DND-41 (cell line): ENCODE measurements at regions not wholly inside any gene's neighbourhood (a gene's known extent, or its start where the extent isn't known, plus 50 kb on each side); places are given as distances from the start of the nearest gene placed in this dataset.

Experiments
- EZH2 ChIP-seq: IDR thresholded peaks from 3 replicates; pipeline ENCODE4 v1.6.1; 2012; ENCODE audit warnings: borderline replicate concordance, low read depth, mild to moderate bottlenecking, moderate library complexity, low read length, inconsistent platforms; ENCODE audit not compliant: severe bottlenecking
- TF ChIP-seq, protein P1 (sequence below): IDR thresholded peaks from 2 replicates; pipeline ENCODE4 v1.5.1; 2012; ENCODE audit warnings: borderline replicate concordance, low read length, moderate library complexity, mild to moderate bottlenecking; ENCODE audit not compliant: poor library complexity, severe bottlenecking; ENCODE audit errors: extremely low read depth

- TF ChIP-seq, protein P1, sequence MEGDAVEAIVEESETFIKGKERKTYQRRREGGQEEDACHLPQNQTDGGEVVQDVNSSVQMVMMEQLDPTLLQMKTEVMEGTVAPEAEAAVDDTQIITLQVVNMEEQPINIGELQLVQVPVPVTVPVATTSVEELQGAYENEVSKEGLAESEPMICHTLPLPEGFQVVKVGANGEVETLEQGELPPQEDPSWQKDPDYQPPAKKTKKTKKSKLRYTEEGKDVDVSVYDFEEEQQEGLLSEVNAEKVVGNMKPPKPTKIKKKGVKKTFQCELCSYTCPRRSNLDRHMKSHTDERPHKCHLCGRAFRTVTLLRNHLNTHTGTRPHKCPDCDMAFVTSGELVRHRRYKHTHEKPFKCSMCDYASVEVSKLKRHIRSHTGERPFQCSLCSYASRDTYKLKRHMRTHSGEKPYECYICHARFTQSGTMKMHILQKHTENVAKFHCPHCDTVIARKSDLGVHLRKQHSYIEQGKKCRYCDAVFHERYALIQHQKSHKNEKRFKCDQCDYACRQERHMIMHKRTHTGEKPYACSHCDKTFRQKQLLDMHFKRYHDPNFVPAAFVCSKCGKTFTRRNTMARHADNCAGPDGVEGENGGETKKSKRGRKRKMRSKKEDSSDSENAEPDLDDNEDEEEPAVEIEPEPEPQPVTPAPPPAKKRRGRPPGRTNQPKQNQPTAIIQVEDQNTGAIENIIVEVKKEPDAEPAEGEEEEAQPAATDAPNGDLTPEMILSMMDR: no peak
- TF ChIP-seq EZH2: no peak
Measured at GRCh38 chr12:115240251-115240650, 556.3 kb upstream of the TBX3 start.
